ENCODE measurements at regions not wholly inside any gene's neighbourhood (a gene's known extent, or its start where the extent isn't known, plus 50 kb on each side); places are given as distances from the start of the nearest gene placed in this dataset.

GRCh38 chrX:20420058-20420457 lies 153.3 kb upstream of the RPS6KA3 start:
- Mint-ChIP-seq H3K27ac (ENCODE audit: unreplicated experiment) (no peak overlapping the region), H3K36me3 (ENCODE audit: insufficient read depth, unreplicated experiment) (no peaks in the 10 kb centered on the region), H3K4me1 (ENCODE audit: low read depth, unreplicated experiment) (no peaks in the 10 kb centered on the region), H3K4me3 (ENCODE audit: low read depth, unreplicated experiment) (no peak overlapping the region), H3K9me3 (ENCODE audit: low read depth, unreplicated experiment) (no peaks in the 10 kb centered on the region), H3K27me3 (ENCODE audit: unreplicated experiment) (no peaks in the 10 kb centered on the region)
- intact Hi-C loops (cut with micrococcal nuclease; ENCODE audit: unreplicated experiment), result no loop called here
- no peak for DNase-seq
- no TSS peak for BruUV-seq (replicated peaks)
- CTCF ChIA-PET, result no interaction called here
- TF ChIP-seq CTCF (IDR thresholded peaks at IDR 0.05; ENCODE audit: unreplicated experiment), result no peak

GRCh38 chrX:20418379-20419150 lies 151.9 kb upstream of the RPS6KA3 start:
- CTCF ChIA-PET, result no interaction called here
- Mint-ChIP-seq H3K9me3 (ENCODE audit: low read depth, unreplicated experiment) (no peaks in the 10 kb centered on the region), H3K27me3 (ENCODE audit: unreplicated experiment) (no peaks in the 10 kb centered on the region), H3K4me1 (ENCODE audit: low read depth, unreplicated experiment) (no peaks in the 10 kb centered on the region), H3K27ac (ENCODE audit: unreplicated experiment) (no peak overlapping the region), H3K4me3 (ENCODE audit: low read depth, unreplicated experiment) (no peak overlapping the region), H3K36me3 (ENCODE audit: insufficient read depth, unreplicated experiment) (no peaks in the 10 kb centered on the region)
- TF ChIP-seq CTCF (IDR thresholded peaks at IDR 0.05; ENCODE audit: unreplicated experiment), result no peak
- BruUV-seq (replicated peaks), result no TSS peak
- DNase-seq, result no peak
- intact Hi-C loops (cut with micrococcal nuclease; ENCODE audit: unreplicated experiment), result no loop called here

GRCh38 chrX:20414762-20415445 lies 148.2 kb upstream of the RPS6KA3 start:
- no peak for TF ChIP-seq CTCF (IDR thresholded peaks at IDR 0.05; ENCODE audit: unreplicated experiment)
- no peak for DNase-seq
- Mint-ChIP-seq H3K4me3 (ENCODE audit: low read depth, unreplicated experiment) (no peak overlapping the region), H3K9me3 (ENCODE audit: low read depth, unreplicated experiment) (no peaks in the 10 kb centered on the region), H3K36me3 (ENCODE audit: insufficient read depth, unreplicated experiment) (no peaks in the 10 kb centered on the region), H3K4me1 (ENCODE audit: low read depth, unreplicated experiment) (no peaks in the 10 kb centered on the region), H3K27ac (ENCODE audit: unreplicated experiment) (no peak overlapping the region), H3K27me3 (ENCODE audit: unreplicated experiment) (no peaks in the 10 kb centered on the region)
- intact Hi-C loops (cut with micrococcal nuclease; ENCODE audit: unreplicated experiment), result no loop called here
- CTCF ChIA-PET, result interaction anchor here (0.6 kb wide), 1 partner anchor 1017 kb away, joined by 7 read pairs; no protein-coding TSS in a partner anchor
- BruUV-seq (replicated peaks), result no TSS peak

- Mint-ChIP-seq H3K9me3 (ENCODE audit: low read depth, unreplicated experiment) (no peaks in the 10 kb centered on the region), H3K4me1 (ENCODE audit: low read depth, unreplicated experiment) (no peaks in the 10 kb centered on the region), H3K27ac (ENCODE audit: unreplicated experiment) (no peak overlapping the region), H3K36me3 (ENCODE audit: insufficient read depth, unreplicated experiment) (no peaks in the 10 kb centered on the region), H3K27me3 (ENCODE audit: unreplicated experiment) (no peaks in the 10 kb centered on the region), H3K4me3 (ENCODE audit: low read depth, unreplicated experiment) (no peak overlapping the region)
- no peak for TF ChIP-seq CTCF (IDR thresholded peaks at IDR 0.05; ENCODE audit: unreplicated experiment)
- intact Hi-C loops (cut with micrococcal nuclease; ENCODE audit: unreplicated experiment), result no loop called here
- CTCF ChIA-PET, result no interaction called here
- BruUV-seq (replicated peaks), result no TSS peak
- DNase-seq, result no peak
These were observed 147.4 kb upstream of the RPS6KA3 start for GRCh38 chrX:20414066-20414465.
